HG03575 (cell line): ENCODE measurements at regions not wholly inside any gene's neighbourhood (a gene's known extent, or its start where the extent isn't known, plus 50 kb on each side); places are given as distances from the start of the nearest gene placed in this dataset.
"Not testable (repeated sequence)": the region's sequence is repeated elsewhere in the genome, so short reads cannot be mapped to it uniquely, and the experiment has no call there.

Experiments used
- ATAC-seq: cut with Tn5 transposase; IDR thresholded peaks from one replicate; pipeline ENCODE4 v1.9.1; 2021; ENCODE audit not compliant: unreplicated experiment, insufficient number of reproducible peaks, low FRiP score; ENCODE audit errors: extremely low read depth

GRCh38 chr12:86723326-86723725 is 467.1 kb upstream of the MGAT4C start:
- ATAC-seq: no peak

GRCh38 chr12:86721713-86722397 is 465.7 kb upstream of the MGAT4C start:
- no peak for ATAC-seq

GRCh38 chr12:86719381-86719780 is 463.2 kb upstream of the MGAT4C start:
- no peak for ATAC-seq

- ATAC-seq: no peak
Observed at GRCh38 chr12:86713121-86713520, 456.9 kb upstream of the MGAT4C start.

- ATAC-seq: no peak
Observed at GRCh38 chr12:86712425-86712843, 456.2 kb upstream of the MGAT4C start.

- no peak for ATAC-seq
Observed at GRCh38 chr12:86711731-86712130, 455.5 kb upstream of the MGAT4C start.

GRCh38 chr12:86710109-86710508 is 453.9 kb upstream of the MGAT4C start:
- ATAC-seq: no peak

GRCh38 chr12:86709017-86709416 is 452.8 kb upstream of the MGAT4C start:
- ATAC-seq: not testable (repeated sequence)

GRCh38 chr12:86698641-86698980 is 442.4 kb upstream of the MGAT4C start:
- ATAC-seq: no peak

- ATAC-seq: no peak
Observed at GRCh38 chr12:86697916-86698640, 441.9 kb upstream of the MGAT4C start.

- ATAC-seq: no peak
Observed at GRCh38 chr12:86683568-86684304, 427.5 kb upstream of the MGAT4C start.

GRCh38 chr12:86681060-86681459 is 424.9 kb upstream of the MGAT4C start:
- ATAC-seq: no peak

GRCh38 chr12:86675197-86675596 is 419.0 kb upstream of the MGAT4C start:
- no peak for ATAC-seq

- ATAC-seq: no peak
Observed at GRCh38 chr12:86670986-86671385, 414.8 kb upstream of the MGAT4C start.

- ATAC-seq: no peak
Observed at GRCh38 chr12:86669010-86669409, 412.8 kb upstream of the MGAT4C start.

GRCh38 chr12:86666316-86666715 is 410.1 kb upstream of the MGAT4C start:
- no peak for ATAC-seq

- ATAC-seq: no peak
Observed at GRCh38 chr12:86663716-86664115, 407.5 kb upstream of the MGAT4C start.

- no peak for ATAC-seq
Observed at GRCh38 chr12:86663173-86663572, 407.0 kb upstream of the MGAT4C start.

GRCh38 chr12:86662464-86662863 is 406.3 kb upstream of the MGAT4C start:
- no peak for ATAC-seq

- no peak for ATAC-seq
Observed at GRCh38 chr12:86660488-86661147, 404.4 kb upstream of the MGAT4C start.
